ENCODE measurements at regions not wholly inside any gene's neighbourhood (a gene's known extent, or its start where the extent isn't known, plus 50 kb on each side); places are given as distances from the start of the nearest gene placed in this dataset.
A peak's percentile ranks its signal among the peaks of the same experiment; 100 is the strongest.

DNA sequence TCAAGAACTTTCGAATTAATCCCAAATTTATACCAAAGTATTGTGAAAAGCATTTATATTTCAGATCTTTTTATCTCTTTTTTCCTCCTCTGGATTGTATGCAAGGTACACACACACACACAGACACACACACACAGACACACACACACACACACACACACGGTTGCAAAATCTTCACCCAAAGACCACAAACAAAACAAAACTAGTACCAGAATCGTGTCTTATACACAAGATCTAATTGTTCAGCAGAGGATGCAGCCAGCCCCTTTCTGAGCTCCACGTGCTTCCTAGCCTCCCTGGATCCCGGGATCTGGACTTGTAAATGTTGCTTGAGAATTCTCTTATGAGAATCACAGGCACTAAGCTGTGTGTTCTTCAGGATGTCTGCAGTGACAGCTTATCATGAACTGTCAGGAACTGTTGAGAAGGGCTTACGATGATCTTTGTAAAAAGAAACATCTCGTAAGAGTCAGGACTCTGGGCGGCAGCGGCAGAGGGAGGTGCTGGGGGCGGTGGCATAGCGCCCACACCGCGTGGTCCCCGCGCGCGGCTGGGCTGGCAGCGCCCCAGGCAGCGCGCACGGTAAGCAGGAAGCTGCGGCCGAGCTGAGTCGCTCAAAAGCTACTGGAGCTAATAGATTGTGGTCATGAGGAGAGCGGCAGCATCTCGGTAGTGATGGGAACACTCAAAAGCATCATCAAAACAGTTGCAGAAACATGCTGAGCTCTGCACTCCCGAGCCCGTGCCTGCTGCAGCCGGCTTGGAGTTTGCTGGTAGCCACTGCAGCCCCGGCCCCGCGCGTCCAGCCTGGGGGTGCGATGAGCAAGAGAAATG, 277.6 kb downstream of the GATA3 start:
- no peak overlapping the region for H3K9ac ChIP-seq
- 5 to 7% methylated on average over 34 of the region's 34 CpGs for WGBS, 2 experiments (ENCODE audit: low coverage in 1 of 2, low lambda C conversion rate in 2 of 2, missing lambda C conversion rate in 2 of 2)
- no peaks in the 10 kb centered on the region for H3K9me3 ChIP-seq (ENCODE audit: low read depth)
- H3K4me2 ChIP-seq (ENCODE audit: unreplicated experiment): peak overlapping the region; percentile 58
- no peaks in the 10 kb centered on the region for H3K79me2 ChIP-seq (ENCODE audit: insufficient read depth)
- H3K27me3 ChIP-seq (replicated peaks; ENCODE audit: insufficient read depth): no peaks in the 10 kb centered on the region
- in situ Hi-C loops (cut with MboI): no loop called here
- peak; percentile 54 for DNase-seq
- H3K4me1 ChIP-seq (ENCODE audit: insufficient read depth): no peaks in the 10 kb centered on the region
- H3K9me2 ChIP-seq (ENCODE audit: insufficient read depth): no peaks in the 10 kb centered on the region
- H3F3A ChIP-seq (ENCODE audit: insufficient read depth): no peaks in the 10 kb centered on the region
- TF ChIP-seq EZH2phosphoT487 (IDR thresholded peaks at IDR 0.05; ENCODE audit: insufficient read depth, low read depth) (no peak), EZH2 (IDR thresholded peaks at IDR 0.05; ENCODE audit: insufficient read depth, poor library complexity, severe bottlenecking) (no peak)
- H2AFZ ChIP-seq: peak overlapping the region; percentile 53
- H3K27ac ChIP-seq: no peak overlapping the region
- no peaks in the 10 kb centered on the region for H4K20me1 ChIP-seq (ENCODE audit: insufficient read depth)
- peak overlapping the region; percentile 54 for H3K4me3 ChIP-seq
- no peaks in the 10 kb centered on the region for H3K36me3 ChIP-seq (ENCODE audit: low read depth)

GRCh38 chr10:8332730-8333111, 278.2 kb downstream of the GATA3 start:
- no peak for DNase-seq
- no peak overlapping the region for H3K27ac ChIP-seq
- no peak for TF ChIP-seq EZH2phosphoT487 (IDR thresholded peaks at IDR 0.05; ENCODE audit: insufficient read depth, low read depth)
- TF ChIP-seq EZH2 (IDR thresholded peaks at IDR 0.05; ENCODE audit: insufficient read depth, poor library complexity, severe bottlenecking): no peak
- no peaks in the 10 kb centered on the region for H3K4me1 ChIP-seq (ENCODE audit: insufficient read depth)
- H4K20me1 ChIP-seq (ENCODE audit: insufficient read depth): no peaks in the 10 kb centered on the region
- H3K9me2 ChIP-seq (ENCODE audit: insufficient read depth): no peaks in the 10 kb centered on the region
- H3K9ac ChIP-seq: no peak overlapping the region
- H3K4me2 ChIP-seq (ENCODE audit: unreplicated experiment): peak overlapping the region; percentile 58
- 15 to 22% methylated on average over 6 of the region's 6 CpGs for WGBS, 2 experiments (ENCODE audit: low coverage in 1 of 2, low lambda C conversion rate in 2 of 2, missing lambda C conversion rate in 2 of 2)
- H3K4me3 ChIP-seq: peak overlapping the region; percentile 54
- H3K79me2 ChIP-seq (ENCODE audit: insufficient read depth): no peaks in the 10 kb centered on the region
- H3K27me3 ChIP-seq (replicated peaks; ENCODE audit: insufficient read depth): no peaks in the 10 kb centered on the region
- H3K36me3 ChIP-seq (ENCODE audit: low read depth): no peaks in the 10 kb centered on the region
- H3F3A ChIP-seq (ENCODE audit: insufficient read depth): no peaks in the 10 kb centered on the region
- H2AFZ ChIP-seq: peak overlapping the region; percentile 53; the same call in 1 of the 2 replicates
- H3K9me3 ChIP-seq (ENCODE audit: low read depth): no peaks in the 10 kb centered on the region
- in situ Hi-C loops (cut with MboI): no loop called here

DNA sequence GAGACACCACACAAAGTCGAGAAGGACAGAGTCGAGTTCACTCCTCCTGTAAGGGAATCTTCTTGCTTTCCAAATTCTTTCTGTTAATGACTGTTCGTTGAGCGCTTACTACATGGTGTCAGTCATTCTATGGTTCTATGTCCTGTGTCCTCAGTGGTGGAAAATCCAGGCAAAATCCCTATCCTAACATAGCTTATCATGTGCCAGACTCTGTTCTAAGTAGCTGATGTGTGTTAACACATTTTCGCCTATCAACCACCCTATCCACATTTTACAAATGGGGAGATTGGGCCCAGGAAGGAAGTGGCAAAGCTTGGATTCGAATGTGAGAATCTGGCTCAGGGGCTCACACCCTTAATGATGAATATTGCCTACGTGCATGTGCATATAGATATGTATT, 280.1 kb downstream of the GATA3 start:
- no peak for DNase-seq
- Histone ChIP-seq H3K9ac (no peak overlapping the region), H3K36me3 (ENCODE audit: low read depth) (no peaks in the 10 kb centered on the region), H3K9me3 (ENCODE audit: low read depth) (no peaks in the 10 kb centered on the region), H2AFZ (no peak overlapping the region), H3K27ac (no peak overlapping the region), H3K4me1 (ENCODE audit: insufficient read depth) (no peaks in the 10 kb centered on the region), H3K4me3 (no peak overlapping the region), H3K4me2 (ENCODE audit: unreplicated experiment) (no peak overlapping the region), H3K79me2 (ENCODE audit: insufficient read depth) (no peaks in the 10 kb centered on the region), H3F3A (ENCODE audit: insufficient read depth) (no peaks in the 10 kb centered on the region), H3K27me3 (replicated peaks; ENCODE audit: insufficient read depth) (no peaks in the 10 kb centered on the region), H3K9me2 (ENCODE audit: insufficient read depth) (no peaks in the 10 kb centered on the region), H4K20me1 (ENCODE audit: insufficient read depth) (no peaks in the 10 kb centered on the region)
- 34 to 39% methylated on average over 7 of the region's 7 CpGs for WGBS, 2 experiments (ENCODE audit: low coverage in 1 of 2, low lambda C conversion rate in 2 of 2, missing lambda C conversion rate in 2 of 2)
- TF ChIP-seq EZH2phosphoT487 (IDR thresholded peaks at IDR 0.05; ENCODE audit: insufficient read depth, low read depth) (no peak), EZH2 (IDR thresholded peaks at IDR 0.05; ENCODE audit: insufficient read depth, poor library complexity, severe bottlenecking) (no peak)
- in situ Hi-C loops (cut with MboI): no loop called here

- no peaks in the 10 kb centered on the region for H4K20me1 ChIP-seq (ENCODE audit: insufficient read depth)
- H3K4me1 ChIP-seq (ENCODE audit: insufficient read depth): no peaks in the 10 kb centered on the region
- H3K9me3 ChIP-seq (ENCODE audit: low read depth): no peaks in the 10 kb centered on the region
- H3K27me3 ChIP-seq (replicated peaks; ENCODE audit: insufficient read depth): no peaks in the 10 kb centered on the region
- no peak overlapping the region for H2AFZ ChIP-seq
- no peak overlapping the region for H3K9ac ChIP-seq
- H3K36me3 ChIP-seq (ENCODE audit: low read depth): no peaks in the 10 kb centered on the region
- no peaks in the 10 kb centered on the region for H3F3A ChIP-seq (ENCODE audit: insufficient read depth)
- no peak overlapping the region for H3K27ac ChIP-seq
- no peak for DNase-seq
- H3K4me3 ChIP-seq: no peak overlapping the region
- TF ChIP-seq EZH2 (IDR thresholded peaks at IDR 0.05; ENCODE audit: insufficient read depth, poor library complexity, severe bottlenecking) (no peak), EZH2phosphoT487 (IDR thresholded peaks at IDR 0.05; ENCODE audit: insufficient read depth, low read depth) (no peak)
- no peaks in the 10 kb centered on the region for H3K79me2 ChIP-seq (ENCODE audit: insufficient read depth)
- H3K4me2 ChIP-seq (ENCODE audit: unreplicated experiment): no peak overlapping the region
- WGBS, 2 experiments (ENCODE audit: low coverage in 1 of 2, low lambda C conversion rate in 2 of 2, missing lambda C conversion rate in 2 of 2): 38 to 39% methylated on average over 19 of the region's 19 CpGs
- in situ Hi-C loops (cut with MboI): no loop called here
- no peaks in the 10 kb centered on the region for H3K9me2 ChIP-seq (ENCODE audit: insufficient read depth)
These were observed 282.3 kb downstream of the GATA3 start for GRCh38 chr10:8336629-8337331.
